Sigmoid colon (tissue), 6 donors: ENCODE measurements at regions not wholly inside any gene's neighbourhood (a gene's known extent, or its start where the extent isn't known, plus 50 kb on each side); places are given as distances from the start of the nearest gene placed in this dataset.

Experiments used
- DNase-seq: peaks from one replicate; pipeline ENCODE4 v3.0.0-alpha.2; 2019
- H3K27ac ChIP-seq, 4 donors: fragments of 200-600 bp; sonication (generic); one replicate each; pipeline ENCODE4 v1.5.1; 2016 to 2019; ENCODE audit warnings: mild to moderate bottlenecking in 1 of 4
- H3K27me3 ChIP-seq, 3 donors: fragments of 200-600 bp; sonication (generic); one replicate each; pipeline ENCODE4 v1.5.1; 2019; ENCODE audit warnings: mild to moderate bottlenecking in 1 of 3
- H3K36me3 ChIP-seq, 4 donors: fragments of 200-600 bp; sonication (generic); one replicate each; pipeline ENCODE4 v1.5.1; 2016 to 2019
- H3K4me1 ChIP-seq, 4 donors: fragments of 200-600 bp; sonication (generic); one replicate each; pipeline ENCODE4 v1.5.1; 2017 to 2019
- H3K4me3 ChIP-seq, 4 donors: fragments of 200-600 bp; sonication (generic); one replicate each; pipeline ENCODE4 v1.5.1; 2017 to 2019; ENCODE audit warnings: mild to moderate bottlenecking in 2 of 4, moderate library complexity in 1 of 4
- H3K9me3 ChIP-seq, 4 donors: fragments of 200-600 bp in 3 of 4; sonication (generic) in 3 of 4; one replicate each; pipeline versions ENCODE4 v1.5.1 to v1.6.1; 2013 to 2019
- CTCF ChIP-seq, 4 experiments: fragments of 450-650 bp in 3 of 4; fragments of 200-600 bp in 1 of 4; IDR thresholded peaks; one replicate each; pipeline ENCODE4 v1.5.1; 2016 to 2019; ENCODE audit warnings: antibody characterized with exemption in 4 of 4, mild to moderate bottlenecking in 3 of 4, moderate library complexity in 2 of 4
- EP300 ChIP-seq, 4 donors: sonication (generic); formaldehyde crosslinking; IDR thresholded peaks; one replicate each; pipeline ENCODE4 v1.6.1; 2017; ENCODE audit warnings: antibody characterized with exemption in 4 of 4
- POLR2A ChIP-seq, 2 donors: fragments of 450-650 bp; IDR thresholded peaks; one replicate each; pipeline ENCODE4 v1.6.1; 2016; ENCODE audit warnings: antibody characterized with exemption in 2 of 2, mild to moderate bottlenecking in 2 of 2, moderate library complexity in 2 of 2
- POLR2AphosphoS5 ChIP-seq, 4 donors: sonication (generic); formaldehyde crosslinking; IDR thresholded peaks; one replicate each; pipeline ENCODE4 v1.6.1; 2017; ENCODE audit warnings: antibody characterized with exemption in 4 of 4
- WGBS, 2 donors: extraction: QIAGEN DNeasy Blood & Tissue Kit; methylation state at CpG; one replicate each; pipeline ENCODE4 v1.1.7; 2013; 5-methylcytosine and 5-hydroxymethylcytosine counted together
- intact Hi-C: fragments of 100-400 bp; cut with DNase I; formaldehyde crosslinking; loops from one replicate; pipeline ENCODE4 v1.15.1; 2023
- donor health status: healthy with polysubstance abuse.
- donor health status: healthy.

- no peaks in the 10 kb centered on the region for H3K27me3 ChIP-seq
- no peak overlapping the region for H3K27ac ChIP-seq
- no peak for DNase-seq
- peaks cover 0 to 6% (median 0%) of the 10 kb centered on the region in 4 donors for H3K9me3 ChIP-seq
- TF ChIP-seq POLR2A (IDR thresholded peaks at IDR 0.05), result no peak
- TF ChIP-seq CTCF (IDR thresholded peaks at IDR 0.05), result no peak
- no peak for TF ChIP-seq POLR2AphosphoS5 (IDR thresholded peaks at IDR 0.05)
- TF ChIP-seq EP300 (IDR thresholded peaks at IDR 0.05), result no peak
- no peak overlapping the region for H3K4me3 ChIP-seq
- intact Hi-C loops, result no loop called here
- 85 to 86% methylated on average over 7 of the region's 7 CpGs for WGBS, 2 donors
- H3K4me1 ChIP-seq, result no peaks in the 10 kb centered on the region
- H3K36me3 ChIP-seq, result no peaks in the 10 kb centered on the region
These were observed 224.5 kb downstream of the UXS1 start for GRCh38 chr2:105969552-105969951.

- no peaks in the 10 kb centered on the region for H3K4me1 ChIP-seq
- H3K27me3 ChIP-seq, result no peaks in the 10 kb centered on the region
- DNase-seq, result no peak
- H3K36me3 ChIP-seq, result no peaks in the 10 kb centered on the region
- H3K9me3 ChIP-seq, result no peaks in the 10 kb centered on the region
- H3K4me3 ChIP-seq, result no peak overlapping the region
- intact Hi-C loops, result no loop called here
- TF ChIP-seq POLR2A (IDR thresholded peaks at IDR 0.05) (no peak), POLR2AphosphoS5 (IDR thresholded peaks at IDR 0.05) (no peak), CTCF (IDR thresholded peaks at IDR 0.05) (no peak), EP300 (IDR thresholded peaks at IDR 0.05) (no peak)
- H3K27ac ChIP-seq, result no peak overlapping the region
- WGBS, 2 donors, result 74 to 86% methylated on average over 6 of the region's 6 CpGs
These were observed 217.5 kb downstream of the NCK2 start for GRCh38 chr2:105962221-105962620.

- intact Hi-C loops, result no loop called here
- 91% methylated on average over 6 of the region's 6 CpGs for WGBS, 2 donors
- Histone ChIP-seq H3K36me3 (no peaks in the 10 kb centered on the region), H3K27ac (no peak overlapping the region), H3K4me1 (no peaks in the 10 kb centered on the region), H3K4me3 (no peak overlapping the region), H3K9me3 (no peaks in the 10 kb centered on the region), H3K27me3 (no peaks in the 10 kb centered on the region)
- no peak for DNase-seq
- TF ChIP-seq POLR2AphosphoS5 (IDR thresholded peaks at IDR 0.05) (no peak), CTCF (IDR thresholded peaks at IDR 0.05) (no peak), POLR2A (IDR thresholded peaks at IDR 0.05) (no peak), EP300 (IDR thresholded peaks at IDR 0.05) (no peak)
These were observed 217.0 kb downstream of the NCK2 start for GRCh38 chr2:105961599-105962146.

GRCh38 chr2:105959357-105959756 lies 214.6 kb downstream of the NCK2 start:
- no peak for TF ChIP-seq CTCF (IDR thresholded peaks at IDR 0.05)
- no peak for TF ChIP-seq POLR2AphosphoS5 (IDR thresholded peaks at IDR 0.05)
- TF ChIP-seq EP300 (IDR thresholded peaks at IDR 0.05), result no peak
- TF ChIP-seq POLR2A (IDR thresholded peaks at IDR 0.05), result no peak
- 64 to 86% methylated on average over 4 of the region's 4 CpGs for WGBS, 2 donors
- Histone ChIP-seq H3K4me3 (no peak overlapping the region), H3K4me1 (no peaks in the 10 kb centered on the region), H3K9me3 (no peaks in the 10 kb centered on the region), H3K36me3 (no peaks in the 10 kb centered on the region), H3K27me3 (no peaks in the 10 kb centered on the region), H3K27ac (no peak overlapping the region)
- intact Hi-C loops, result no loop called here
- DNase-seq, result no peak

GRCh38 chr2:105954891-105955290 lies 210.2 kb downstream of the NCK2 start:
- Histone ChIP-seq H3K4me1 (no peaks in the 10 kb centered on the region), H3K27ac (no peak overlapping the region), H3K9me3 (no peaks in the 10 kb centered on the region), H3K27me3 (no peaks in the 10 kb centered on the region), H3K4me3 (no peak overlapping the region), H3K36me3 (no peaks in the 10 kb centered on the region)
- intact Hi-C loops, result no loop called here
- 90 to 92% methylated on average over 3 of the region's 3 CpGs for WGBS, 2 donors
- TF ChIP-seq POLR2A (IDR thresholded peaks at IDR 0.05) (no peak), CTCF (IDR thresholded peaks at IDR 0.05) (no peak)
- no peak for DNase-seq
